Endothelial cell of umbilical vein (primary cell): ENCODE measurements at regions not wholly inside any gene's neighbourhood (a gene's known extent, or its start where the extent isn't known, plus 50 kb on each side); places are given as distances from the start of the nearest gene placed in this dataset.

Source experiments
- BruUV-seq: library from RNA; stranded (reverse); fragments of 400-500 nt; replicated peaks from 2 replicates; lab custom pipeline; 2021; lab: Mats Ljungman, UMichigan
- CTCF ChIA-PET: fragments of 300-600, 350-600 bp; sonication (Branson Sonifier 250); formaldehyde crosslinking; loops from one replicate; lab custom pipeline; 2021; ENCODE audit warnings: antibody characterized with exemption, inconsistent platforms; lab: Charles Lee
- POLR2A ChIA-PET: fragments of 300-600, 350-600 bp; sonication (Branson Sonifier 250); formaldehyde crosslinking; loops from one replicate; lab custom pipeline; 2021; ENCODE audit warnings: antibody characterized with exemption, inconsistent platforms; lab: Charles Lee
- DNase-seq: peaks from one replicate; pipeline ENCODE4 v3.0.0-alpha.2; 2011; ENCODE audit warnings: low read depth, low spot score
- FAIRE-seq: peaks from 2 replicates; lab custom pipeline; 2011; peaks lifted over from hg19 to GRCh38; lab: Jason Lieb, UNC
- H2AFZ ChIP-seq: 2 replicates; pipeline ENCODE4 v1.6.0; 2012; ENCODE audit warnings: low read depth, low read length, control low read depth, inconsistent platforms
- H3K27ac ChIP-seq: 2 replicates; pipeline ENCODE4 v1.5.1; 2011; ENCODE audit warnings: low read depth, mild to moderate bottlenecking, control low read depth, low read length, moderate library complexity; ENCODE audit not compliant: insufficient read depth
- H3K27me3 ChIP-seq, 2 experiments: 2 replicates each; pipeline versions ENCODE4 v1.6.0 to v1.6.1; 2011; ENCODE audit warnings: low read length in 2 of 2, mixed read lengths in 1 of 2; ENCODE audit not compliant: control insufficient read depth in 2 of 2, insufficient read depth in 2 of 2
- H3K36me3 ChIP-seq, 2 experiments: 2 replicates in 1 of 2; 3 replicates in 1 of 2; pipeline ENCODE4 v1.5.1; 2011; ENCODE audit warnings: low read length in 2 of 2, mild to moderate bottlenecking in 1 of 2, moderate library complexity in 1 of 2; ENCODE audit not compliant: control insufficient read depth in 2 of 2, insufficient read depth in 2 of 2; ENCODE audit errors: extremely low read depth in 1 of 2
- H3K4me1 ChIP-seq: 3 replicates; pipeline ENCODE4 v1.5.1; 2011; ENCODE audit warnings: mild to moderate bottlenecking, low read length; ENCODE audit not compliant: control insufficient read depth, insufficient read depth; ENCODE audit errors: extremely low read depth
- H3K4me2 ChIP-seq: 2 replicates; pipeline ENCODE4 v1.6.1; 2011; ENCODE audit warnings: low read length, control low read depth, mixed read lengths; ENCODE audit not compliant: insufficient read depth
- H3K4me3 ChIP-seq, 3 experiments: fragments of 200-600 bp in 1 of 3; sonication (generic), shearing (Covaris generic) in 1 of 3; replicated peaks in 1 of 3; 2 replicates each; pipeline ENCODE4 v1.5.1; 2011 to 2016; ENCODE audit warnings: control low read depth in 3 of 3, low read length in 3 of 3, mild to moderate bottlenecking in 2 of 3, inconsistent platforms in 1 of 3, low read depth in 1 of 3, moderate library complexity in 1 of 3; ENCODE audit not compliant: insufficient read depth in 1 of 3
- H3K79me2 ChIP-seq: 2 replicates; pipeline ENCODE4 v1.6.0; 2012; ENCODE audit warnings: low read length, inconsistent platforms; ENCODE audit not compliant: control insufficient read depth, insufficient read depth
- H3K9ac ChIP-seq: replicated peaks from 2 replicates; pipeline ENCODE3; 2011; ENCODE audit warnings: low read length, control low read depth; ENCODE audit not compliant: insufficient read depth; ENCODE audit errors: extremely low read depth
- H3K9me1 ChIP-seq: replicated peaks from 3 replicates; pipeline ENCODE4 v1.6.0; 2011; ENCODE audit warnings: mild to moderate bottlenecking, low read length; ENCODE audit not compliant: control insufficient read depth, insufficient read depth; ENCODE audit errors: extremely low read depth
- H3K9me3 ChIP-seq: replicated peaks from 2 replicates; pipeline ENCODE4 v1.5.1; 2012; ENCODE audit warnings: low read length, inconsistent platforms; ENCODE audit not compliant: control insufficient read depth, insufficient read depth
- H4K20me1 ChIP-seq: replicated peaks from 2 replicates; pipeline ENCODE3; 2011; ENCODE audit warnings: mild to moderate bottlenecking, low read length; ENCODE audit not compliant: control insufficient read depth, insufficient read depth; ENCODE audit errors: extremely low read depth
- EZH2 ChIP-seq: IDR thresholded peaks from 2 replicates; pipeline ENCODE4 v1.6.1; 2012; ENCODE audit warnings: borderline replicate concordance, low read depth, mild to moderate bottlenecking, moderate library complexity, low read length, inconsistent platforms; ENCODE audit not compliant: severe bottlenecking
- FOS ChIP-seq: IDR thresholded peaks from 2 replicates; pipeline ENCODE4 v1.6.1; 2011; ENCODE audit warnings: mild to moderate bottlenecking, low read length, moderate library complexity, borderline replicate concordance; ENCODE audit not compliant: insufficient read depth
- GATA2 ChIP-seq: IDR thresholded peaks from 2 replicates; pipeline ENCODE4 v1.7.0; 2011; ENCODE audit warnings: low read depth, mild to moderate bottlenecking, moderate library complexity, mixed read lengths, low read length; ENCODE audit not compliant: insufficient read length, insufficient read depth
- JUN ChIP-seq: IDR thresholded peaks from 2 replicates; pipeline ENCODE4 v1.6.1; 2011; ENCODE audit warnings: borderline replicate concordance, low read depth; ENCODE audit not compliant: insufficient read length, insufficient read depth
- MYC ChIP-seq: IDR thresholded peaks from one replicate; pipeline ENCODE4 v1.6.1; 2011; ENCODE audit warnings: mild to moderate bottlenecking, low read depth, low read length
- POLR2A ChIP-seq: IDR thresholded peaks from 2 replicates; pipeline ENCODE4 v1.6.1; 2012; ENCODE audit warnings: low read depth, mild to moderate bottlenecking, control low read depth, low read length
- POLR2AphosphoS5 ChIP-seq: IDR thresholded peaks from 2 replicates; pipeline ENCODE4 v1.6.1; 2012; ENCODE audit warnings: low read depth, mild to moderate bottlenecking, control low read depth, low read length, moderate library complexity; ENCODE audit not compliant: insufficient read depth
- dilution Hi-C: fragments of 300-500 bp; cut with MboI; formaldehyde crosslinking; loops from one replicate; pipeline ENCODE4 v1.15.0; 2019; ENCODE audit warnings: low sequenced_read_pairs; ENCODE audit not compliant: extremely low pct_ligation_motif_present
- intact Hi-C: fragments of 100-400 bp; cut with micrococcal nuclease; formaldehyde crosslinking; loops from one replicate; pipeline ENCODE4 v1.10.0; 2022
- TF ChIP-seq, protein P1 (sequence below), 2 donors: IDR thresholded peaks; 1 replicate in 1 of 2; 2 replicates in 1 of 2; pipeline ENCODE4 v1.5.1; 2011; ENCODE audit warnings: low read length in 2 of 2, mild to moderate bottlenecking in 2 of 2, moderate library complexity in 2 of 2, control low read depth in 1 of 2, inconsistent platforms in 1 of 2, low read depth in 1 of 2; ENCODE audit not compliant: insufficient read depth in 1 of 2; ENCODE audit errors: extremely low read depth in 1 of 2
- TF ChIP-seq, protein P2 (sequence below): IDR thresholded peaks from 2 replicates; pipeline ENCODE4 v1.6.1; 2011; ENCODE audit not compliant: insufficient read depth, insufficient read length

DNA sequence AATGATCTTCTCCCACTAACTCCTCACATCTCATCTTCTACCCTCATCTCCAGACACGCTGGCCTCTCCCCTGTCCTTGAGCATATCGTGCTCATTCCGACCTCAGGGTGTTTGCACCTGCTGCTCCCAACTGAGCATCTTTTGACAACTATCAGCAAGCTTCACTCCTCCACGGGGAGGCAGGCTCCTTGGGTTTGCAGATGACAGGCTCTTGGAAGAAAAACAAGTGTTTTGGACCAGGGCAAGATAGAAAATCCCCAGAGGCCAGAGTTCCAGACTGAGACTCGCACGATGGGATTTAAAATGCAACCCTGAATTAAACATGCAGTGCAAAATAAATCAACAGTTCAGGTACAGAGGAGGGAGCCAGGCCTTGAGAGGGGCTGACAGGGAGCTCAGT lies 246.7 kb downstream of the PTPRU start:
- Histone ChIP-seq H2AFZ (no peak overlapping the region), H3K27me3 (peaks cover 0 to 4% of the 10 kb centered on the region in 2 experiments), H3K4me3 (no peak overlapping the region), H3K36me3 (no peaks in the 10 kb centered on the region), H3K4me1 (no peaks in the 10 kb centered on the region), H3K27ac (no peak overlapping the region), H3K9ac (no peak overlapping the region), H3K4me2 (no peak overlapping the region), H3K9me1 (no peaks in the 10 kb centered on the region), H3K9me3 (no peaks in the 10 kb centered on the region), H3K79me2 (no peaks in the 10 kb centered on the region), H4K20me1 (no peaks in the 10 kb centered on the region)
- no TSS peak for BruUV-seq
- POLR2A ChIA-PET: no interaction called here
- intact Hi-C loops (no loop called here), dilution Hi-C loops (no loop called here)
- DNase-seq (no peak), FAIRE-seq (no peak)
- CTCF ChIA-PET: no interaction called here
- TF ChIP-seq JUN (no peak), MYC (no peak), FOS (no peak)
- TF ChIP-seq, protein P1, sequence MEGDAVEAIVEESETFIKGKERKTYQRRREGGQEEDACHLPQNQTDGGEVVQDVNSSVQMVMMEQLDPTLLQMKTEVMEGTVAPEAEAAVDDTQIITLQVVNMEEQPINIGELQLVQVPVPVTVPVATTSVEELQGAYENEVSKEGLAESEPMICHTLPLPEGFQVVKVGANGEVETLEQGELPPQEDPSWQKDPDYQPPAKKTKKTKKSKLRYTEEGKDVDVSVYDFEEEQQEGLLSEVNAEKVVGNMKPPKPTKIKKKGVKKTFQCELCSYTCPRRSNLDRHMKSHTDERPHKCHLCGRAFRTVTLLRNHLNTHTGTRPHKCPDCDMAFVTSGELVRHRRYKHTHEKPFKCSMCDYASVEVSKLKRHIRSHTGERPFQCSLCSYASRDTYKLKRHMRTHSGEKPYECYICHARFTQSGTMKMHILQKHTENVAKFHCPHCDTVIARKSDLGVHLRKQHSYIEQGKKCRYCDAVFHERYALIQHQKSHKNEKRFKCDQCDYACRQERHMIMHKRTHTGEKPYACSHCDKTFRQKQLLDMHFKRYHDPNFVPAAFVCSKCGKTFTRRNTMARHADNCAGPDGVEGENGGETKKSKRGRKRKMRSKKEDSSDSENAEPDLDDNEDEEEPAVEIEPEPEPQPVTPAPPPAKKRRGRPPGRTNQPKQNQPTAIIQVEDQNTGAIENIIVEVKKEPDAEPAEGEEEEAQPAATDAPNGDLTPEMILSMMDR (IDR thresholded peaks at IDR 0.05; ENCODE audit: extremely low read depth in 1 of 2, insufficient read depth in 1 of 2, low read depth in 1 of 2, low read length in 2 of 2): no peak

DNA sequence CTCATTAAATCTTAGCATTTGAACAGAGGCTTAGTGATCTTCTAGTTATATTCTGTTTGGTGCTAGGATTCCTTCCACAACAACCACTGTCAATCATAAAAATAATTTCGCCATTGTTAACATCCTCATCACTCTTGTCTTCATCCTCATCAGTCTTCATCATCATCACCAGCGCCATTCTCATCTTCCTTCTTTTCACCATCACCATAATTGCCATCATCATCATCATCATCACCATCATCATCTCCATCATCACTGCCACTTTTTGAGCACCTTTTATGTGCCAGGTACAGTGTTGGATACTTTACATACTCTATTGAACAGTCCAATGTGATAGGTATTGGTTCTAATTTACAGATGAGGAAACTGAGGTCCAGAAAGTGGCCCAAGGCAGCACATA lies 245.7 kb downstream of the PTPRU start:
- Histone ChIP-seq H3K4me3 (no peak overlapping the region), H3K9me3 (no peaks in the 10 kb centered on the region), H3K27ac (no peak overlapping the region), H3K36me3 (no peaks in the 10 kb centered on the region), H3K9me1 (no peaks in the 10 kb centered on the region), H3K79me2 (no peaks in the 10 kb centered on the region), H3K27me3 (peaks cover 0 to 7% of the 10 kb centered on the region in 2 experiments), H3K4me1 (no peaks in the 10 kb centered on the region), H3K4me2 (no peak overlapping the region), H3K9ac (no peak overlapping the region), H4K20me1 (no peaks in the 10 kb centered on the region), H2AFZ (no peak overlapping the region)
- dilution Hi-C loops (no loop called here), intact Hi-C loops (no loop called here)
- no peak for TF ChIP-seq MYC
- TF ChIP-seq, protein P1 (IDR thresholded peaks at IDR 0.05; ENCODE audit: extremely low read depth in 1 of 2, insufficient read depth in 1 of 2, low read depth in 1 of 2, low read length in 2 of 2): no peak
- TF ChIP-seq GATA2: no peak
- no peak for TF ChIP-seq JUN
- TF ChIP-seq FOS: no peak
- no peak for TF ChIP-seq POLR2A
- no peak for TF ChIP-seq POLR2AphosphoS5
- no peak for TF ChIP-seq EZH2
- TF ChIP-seq, protein P2, sequence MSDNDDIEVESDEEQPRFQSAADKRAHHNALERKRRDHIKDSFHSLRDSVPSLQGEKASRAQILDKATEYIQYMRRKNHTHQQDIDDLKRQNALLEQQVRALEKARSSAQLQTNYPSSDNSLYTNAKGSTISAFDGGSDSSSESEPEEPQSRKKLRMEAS: no peak
- FAIRE-seq (no peak), DNase-seq (no peak)
- POLR2A ChIA-PET: no interaction called here
- CTCF ChIA-PET: interaction anchor here (0.8 kb wide), 1 partner anchor 22 kb away, joined by 3 read pairs; no protein-coding TSS in a partner anchor
- no TSS peak for BruUV-seq
